ENCODE measurements at regions not wholly inside any gene's neighbourhood (a gene's known extent, or its start where the extent isn't known, plus 50 kb on each side); places are given as distances from the start of the nearest gene placed in this dataset.
"Not testable (repeated sequence)": the region's sequence is repeated elsewhere in the genome, so short reads cannot be mapped to it uniquely, and the experiment has no call there.

DNA sequence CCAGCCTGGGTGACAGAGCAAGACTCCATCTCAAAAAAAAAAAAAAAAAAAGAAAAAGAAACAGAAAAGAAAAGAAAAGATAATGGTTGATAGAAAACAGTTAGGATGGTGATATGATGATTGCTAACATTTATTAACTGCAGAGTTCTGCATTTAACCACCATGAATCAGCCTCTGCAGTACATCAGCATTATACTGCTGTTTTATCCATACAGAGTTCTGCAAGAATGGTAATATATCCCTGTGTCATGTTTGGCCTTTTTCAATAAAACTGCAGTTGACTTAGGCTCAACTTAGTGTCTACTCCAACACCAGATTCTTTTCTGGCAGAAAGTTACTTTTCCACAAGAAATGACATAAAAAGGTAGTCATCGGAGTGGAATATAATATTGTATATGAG is 62.6 kb downstream of the DUSP6 start:
- no peak for DNase-seq

DNA sequence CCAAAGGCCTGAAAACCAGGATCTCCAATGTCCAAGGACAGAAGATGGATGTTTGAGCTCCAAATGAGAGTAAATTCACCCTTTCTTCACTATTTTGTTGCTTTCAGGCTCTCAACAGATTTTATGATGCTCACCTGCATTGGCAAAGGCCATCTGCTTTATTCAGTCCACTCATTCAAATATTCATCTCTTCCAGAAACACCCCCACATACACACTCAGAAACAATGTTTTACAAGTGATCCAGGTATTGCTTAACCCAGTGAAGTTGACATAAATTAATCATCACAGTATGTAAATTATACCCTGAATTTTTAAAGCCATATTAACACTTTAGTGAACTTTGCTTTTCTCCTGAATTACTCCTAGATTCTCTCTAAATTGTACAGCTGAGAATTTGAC is 63.3 kb downstream of the DUSP6 start:
- DNase-seq: no peak

DNA sequence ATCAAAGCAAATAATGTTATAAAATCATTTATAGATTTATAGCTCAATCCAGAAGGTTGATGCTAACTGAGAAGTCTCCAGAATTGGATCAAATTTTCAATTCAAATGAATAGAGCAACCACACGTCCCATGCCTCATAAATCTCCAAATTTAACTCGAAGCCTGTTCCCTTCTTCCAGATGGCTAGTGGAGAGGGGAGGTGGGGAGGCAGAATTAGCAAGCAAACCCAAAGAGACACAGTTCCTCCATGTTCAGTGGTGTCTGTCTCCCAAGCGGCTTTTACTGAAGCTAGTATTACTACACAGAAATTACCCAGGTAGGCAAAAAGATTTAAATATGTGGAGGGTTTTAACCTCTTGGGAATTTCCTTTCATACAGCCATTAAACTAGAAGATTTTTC is 65.8 kb downstream of the DUSP6 start:
- no peak for DNase-seq

DNA sequence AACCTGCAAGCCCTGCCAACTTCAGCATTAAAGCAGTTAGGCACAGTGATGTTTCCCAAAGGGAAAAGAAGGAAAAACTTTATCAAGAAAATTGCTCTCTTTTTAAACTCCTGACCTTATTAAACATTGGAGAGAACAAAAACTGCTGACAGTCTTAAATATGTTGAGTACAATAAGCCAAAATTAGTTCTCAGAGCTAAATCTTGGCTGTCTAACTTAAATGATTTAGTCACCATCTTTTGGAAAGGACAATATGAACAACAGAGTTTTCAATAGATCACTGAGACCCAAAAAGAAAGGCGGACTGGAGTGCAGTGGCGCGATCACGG is 70.8 kb downstream of the DUSP6 start:
- no peak for DNase-seq

DNA sequence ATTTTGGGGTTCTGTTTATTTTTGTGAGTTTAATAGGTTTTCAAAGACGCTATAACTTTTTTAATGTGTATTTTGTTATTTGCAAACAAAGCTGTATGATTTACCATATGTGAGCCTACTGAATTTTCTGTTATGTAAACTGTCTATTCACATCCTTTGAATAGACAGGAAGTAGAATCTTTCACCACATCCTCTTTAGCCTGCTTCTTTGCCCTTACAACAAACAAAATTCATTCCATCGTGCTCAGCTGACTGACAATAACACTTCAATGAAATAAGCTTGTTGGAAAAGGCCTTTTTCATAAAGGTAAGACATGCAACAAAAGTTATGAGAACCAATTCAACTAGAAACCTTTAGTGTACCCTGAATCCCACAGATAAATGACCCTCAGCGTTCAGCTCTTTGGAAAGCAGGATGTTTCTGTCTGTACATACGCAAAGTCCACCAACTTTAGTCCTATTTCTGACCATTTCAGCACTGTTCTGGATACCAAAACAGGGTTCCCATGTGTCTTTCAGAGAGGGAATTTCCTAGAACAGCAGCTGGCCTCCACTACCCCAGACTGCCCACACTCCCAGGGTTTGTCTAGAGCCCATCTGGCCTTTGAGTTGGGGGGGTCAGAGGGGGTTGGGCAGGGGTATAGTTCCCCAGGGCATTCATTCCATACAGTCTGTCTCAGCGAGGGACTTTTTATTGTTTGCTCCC is 71.3 kb downstream of the DUSP6 start:
- no peak for DNase-seq

DNA sequence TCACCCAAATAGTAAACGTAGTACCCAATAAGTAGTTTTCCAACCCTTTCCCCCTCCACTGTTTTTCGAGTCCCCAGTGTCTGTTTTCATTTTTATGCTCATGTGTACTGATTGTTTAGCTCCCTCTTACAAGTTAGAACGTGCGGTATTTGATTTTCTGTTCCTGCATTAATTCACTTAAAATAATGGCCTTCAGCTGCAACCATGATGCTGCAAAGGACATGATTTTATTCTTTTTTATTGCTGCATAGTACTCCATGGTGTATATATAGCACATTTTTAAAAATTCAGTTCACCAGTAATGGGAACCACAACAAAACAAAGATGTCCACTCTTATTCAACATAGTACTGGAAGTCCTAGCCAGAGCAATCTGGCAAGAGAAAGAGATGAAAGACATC is 72.8 kb downstream of the DUSP6 start:
- no peak for DNase-seq

DNA sequence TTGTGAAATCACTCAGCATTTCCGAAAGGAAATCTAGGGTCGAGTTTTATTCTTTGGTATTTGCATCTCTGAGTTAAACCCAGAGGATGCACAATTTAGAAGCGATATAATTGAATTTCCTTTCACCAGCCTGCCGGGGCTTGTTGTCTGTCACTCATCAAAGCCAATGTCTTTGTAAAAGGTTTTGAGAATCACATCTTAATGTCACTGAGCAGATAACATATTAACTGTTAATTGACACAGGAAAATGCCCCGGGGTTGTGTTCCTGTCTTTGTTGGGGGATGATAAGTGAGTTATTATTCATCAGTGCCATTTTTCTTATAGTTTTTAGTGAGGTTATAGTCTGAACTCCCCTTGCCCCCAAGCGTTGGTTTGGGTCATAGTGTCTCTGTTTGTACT is 73.4 kb downstream of the DUSP6 start:
- no peak for DNase-seq

DNA sequence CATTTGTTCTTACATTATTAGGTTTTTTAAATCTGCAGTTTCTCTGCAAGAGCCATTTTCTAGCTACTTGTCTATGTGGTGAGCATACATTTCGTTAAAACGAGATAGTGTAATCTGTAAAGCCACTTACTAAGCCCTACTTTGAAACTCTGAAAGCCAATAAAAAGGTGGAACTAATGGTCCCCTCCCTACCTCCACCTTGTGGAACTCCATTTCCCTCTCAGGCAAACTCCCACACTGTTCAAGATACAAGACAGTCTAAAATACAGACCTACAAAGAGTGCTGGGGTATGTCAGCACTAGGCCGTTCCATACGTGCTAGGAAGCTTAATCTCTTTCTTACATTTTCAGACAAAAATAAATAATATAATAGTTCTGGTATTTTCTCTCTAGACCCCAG is 74.1 kb downstream of the DUSP6 start:
- no peak for DNase-seq

DNA sequence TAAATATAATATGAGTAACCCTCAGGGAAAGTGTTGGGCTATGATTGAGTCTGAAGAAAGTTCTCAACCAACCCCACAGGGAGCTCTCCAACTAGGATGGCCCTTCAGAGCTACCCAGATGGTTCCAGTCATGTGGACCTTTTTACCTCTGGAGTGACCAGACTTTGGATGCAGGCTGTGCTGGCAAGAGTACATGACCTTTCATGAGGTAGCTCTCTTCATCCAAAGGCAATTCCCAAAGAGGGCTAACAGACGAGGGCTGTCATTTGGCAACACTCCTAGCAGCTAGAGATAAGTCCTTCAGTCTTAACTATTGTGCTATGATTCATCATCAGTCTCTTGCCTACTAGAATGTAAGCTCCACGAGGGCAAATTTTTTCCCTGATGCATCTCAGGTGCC is 75.4 kb downstream of the DUSP6 start:
- DNase-seq: no peak

DNA sequence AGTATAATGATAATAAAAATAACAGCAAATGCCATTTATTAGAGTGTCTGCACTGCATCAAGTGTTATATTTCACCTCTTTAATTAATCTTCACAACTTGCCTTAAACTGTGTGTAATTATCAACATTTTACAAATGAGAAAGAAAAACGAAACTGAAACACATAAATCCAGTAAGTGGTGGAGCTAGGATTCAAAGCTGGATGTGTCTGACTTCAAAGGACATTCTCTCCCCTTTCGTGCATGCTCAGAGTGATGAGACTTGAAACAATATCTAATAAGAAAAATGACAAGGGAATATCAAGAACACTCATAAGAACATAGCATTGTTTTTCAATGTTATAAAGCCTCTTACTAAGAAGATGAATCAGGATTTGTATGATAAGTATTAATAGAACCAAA is 78.8 kb downstream of the DUSP6 start:
- DNase-seq: no peak

DNA sequence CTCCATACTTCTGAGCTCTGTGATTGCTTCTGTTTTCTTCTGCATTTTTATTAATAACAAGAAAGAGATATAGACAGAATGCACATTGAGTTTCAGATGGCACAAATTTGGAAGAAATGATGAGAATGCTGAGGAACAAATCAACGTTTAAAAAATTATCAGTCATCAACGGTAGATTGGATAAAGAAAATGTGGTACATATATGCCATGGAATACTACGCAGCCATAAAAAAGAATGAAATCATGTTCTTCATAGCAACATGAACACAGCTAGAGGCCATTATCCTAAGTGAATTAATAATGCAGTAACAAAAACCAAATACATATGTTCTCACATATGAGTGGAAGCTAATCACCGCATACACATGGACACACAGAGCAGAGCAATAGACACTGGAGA is 81.8 kb downstream of the DUSP6 start:
- no peak for DNase-seq

DNA sequence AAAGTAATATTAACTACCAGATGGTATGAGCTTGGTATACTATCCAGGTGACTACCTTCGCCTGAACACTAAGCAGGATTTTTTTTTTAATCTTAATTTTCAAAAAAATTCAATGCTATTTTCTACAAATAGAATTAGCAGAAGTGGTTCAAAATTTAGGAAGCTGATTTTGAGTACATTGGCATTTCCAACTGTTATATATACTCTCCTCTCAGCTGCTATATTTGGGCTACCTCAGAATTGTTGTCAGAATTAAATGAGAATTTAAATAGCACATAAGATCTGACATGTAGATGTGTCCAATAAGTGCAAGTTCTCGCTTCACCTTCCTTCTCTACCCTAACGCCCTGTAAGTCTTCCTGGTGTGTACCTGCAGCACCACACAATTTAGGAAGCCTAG is 83.1 kb downstream of the DUSP6 start:
- no peak for DNase-seq

DNA sequence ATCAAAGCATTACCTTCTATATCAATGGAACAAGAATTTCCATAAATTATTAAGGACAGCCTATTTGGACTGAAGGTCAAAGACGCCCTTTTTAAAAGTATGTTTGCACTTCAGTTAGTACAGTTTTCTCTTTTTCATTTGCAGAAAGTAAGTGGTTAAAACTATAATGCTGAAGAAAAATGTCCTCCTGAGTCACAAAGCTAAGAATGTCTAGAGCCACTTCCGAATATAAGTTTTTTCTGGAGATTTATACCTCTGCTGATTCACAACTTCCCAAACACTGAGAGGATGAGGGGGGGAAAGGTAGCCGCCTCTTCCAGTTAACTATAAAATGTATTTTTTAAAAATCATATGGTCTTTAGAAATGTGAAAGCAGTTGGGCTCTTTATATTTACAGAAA is 84.9 kb downstream of the DUSP6 start:
- no peak for DNase-seq

DNA sequence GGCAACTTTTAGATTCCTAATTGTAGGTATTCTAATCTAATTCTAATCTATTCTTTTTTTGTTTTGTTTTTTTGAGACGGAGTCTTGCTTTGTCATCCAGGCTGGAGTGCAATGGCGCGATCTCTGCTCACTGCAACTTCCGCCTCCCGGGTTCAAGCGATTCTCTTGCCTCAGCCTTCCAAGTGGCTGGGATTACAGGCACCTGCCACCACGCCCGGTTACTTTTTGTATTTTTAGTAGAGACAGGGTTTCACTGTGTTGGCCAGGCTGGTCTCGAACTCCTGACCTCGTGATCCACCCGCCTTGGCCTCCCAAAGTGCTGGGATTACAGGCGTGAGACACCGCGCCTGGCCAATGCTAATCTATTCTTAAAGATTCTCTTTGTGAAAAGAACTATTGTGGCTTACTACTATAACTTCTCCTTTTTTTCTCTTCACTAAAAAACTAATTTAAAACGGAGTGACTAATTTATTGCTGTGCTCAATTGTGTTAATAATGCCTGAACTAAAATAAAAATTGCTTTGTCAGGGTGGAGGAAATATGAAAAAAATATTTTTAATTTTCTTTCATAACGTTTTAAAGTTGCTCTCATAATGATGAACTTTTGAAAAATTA is 85.6 kb downstream of the DUSP6 start:
- not testable (repeated sequence) for DNase-seq

DNA sequence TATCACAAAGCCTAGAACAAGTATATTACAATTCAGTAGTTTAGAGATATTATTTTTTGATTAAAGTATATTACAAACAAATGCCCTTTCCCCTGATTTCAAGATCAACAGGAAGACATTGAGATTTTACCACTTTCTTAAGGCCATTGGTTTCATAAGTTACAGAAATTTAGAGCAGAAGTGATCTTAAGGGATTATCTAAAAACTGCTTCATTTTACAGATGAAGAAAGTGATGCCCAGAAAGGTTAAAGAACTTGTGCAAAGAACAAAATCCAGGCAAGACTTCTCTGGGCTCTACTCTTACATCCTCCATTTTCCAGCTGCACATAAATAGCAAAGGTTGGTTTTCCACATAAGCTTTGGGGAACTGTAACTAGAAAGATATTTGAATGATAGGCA is 87.5 kb downstream of the DUSP6 start:
- no peak for DNase-seq

DNA sequence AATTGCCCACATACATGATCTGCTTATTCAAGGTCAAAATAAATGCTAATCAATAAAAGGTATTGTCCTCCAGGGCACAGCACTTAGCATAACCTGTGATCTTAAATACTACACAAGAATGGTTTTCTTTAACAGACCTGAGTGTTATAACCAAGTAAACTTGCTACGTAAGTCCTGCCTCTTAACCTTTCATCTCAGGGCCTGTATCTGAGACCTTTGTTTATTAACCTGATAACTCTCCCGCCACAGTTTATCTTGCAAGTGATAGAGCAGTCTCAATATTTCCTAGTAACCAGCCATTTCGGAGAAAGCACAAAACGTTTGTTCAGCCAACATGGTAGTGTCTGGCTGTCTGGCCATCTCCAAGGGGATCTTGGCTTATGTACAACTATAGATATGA is 88.4 kb downstream of the DUSP6 start:
- no peak for DNase-seq

DNA sequence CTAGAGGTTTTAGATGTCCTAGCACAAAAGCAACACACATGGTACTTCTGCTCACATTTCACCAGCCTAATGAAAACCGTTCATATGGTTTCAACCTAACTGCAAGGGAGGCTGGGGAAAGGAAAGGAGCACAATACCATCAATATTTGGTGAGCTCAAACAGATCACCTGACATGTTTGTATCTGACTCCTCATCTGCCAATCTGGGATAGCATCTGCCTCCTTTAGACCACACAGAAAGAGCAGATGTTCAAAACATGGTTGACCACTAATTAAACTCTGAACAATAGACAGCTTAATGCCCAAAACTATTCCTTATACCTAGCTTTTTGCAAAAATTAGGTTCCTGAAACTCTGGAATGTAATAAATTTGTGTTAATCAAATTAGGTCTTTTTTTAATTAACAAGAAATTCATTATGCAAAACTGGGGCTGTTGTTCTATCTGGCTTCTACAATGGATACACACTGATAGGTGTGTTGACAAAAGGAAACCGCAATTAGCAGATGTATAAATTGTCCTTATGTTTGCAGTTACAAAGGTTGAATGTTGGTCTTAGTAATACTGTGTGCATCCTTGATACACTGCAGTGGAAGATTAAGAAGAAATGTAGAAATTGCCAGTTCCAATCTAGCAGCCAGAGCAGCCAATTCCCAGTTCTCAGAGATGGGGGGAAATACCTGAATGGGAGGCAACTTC is 89.3 kb downstream of the DUSP6 start:
- no peak for DNase-seq

DNA sequence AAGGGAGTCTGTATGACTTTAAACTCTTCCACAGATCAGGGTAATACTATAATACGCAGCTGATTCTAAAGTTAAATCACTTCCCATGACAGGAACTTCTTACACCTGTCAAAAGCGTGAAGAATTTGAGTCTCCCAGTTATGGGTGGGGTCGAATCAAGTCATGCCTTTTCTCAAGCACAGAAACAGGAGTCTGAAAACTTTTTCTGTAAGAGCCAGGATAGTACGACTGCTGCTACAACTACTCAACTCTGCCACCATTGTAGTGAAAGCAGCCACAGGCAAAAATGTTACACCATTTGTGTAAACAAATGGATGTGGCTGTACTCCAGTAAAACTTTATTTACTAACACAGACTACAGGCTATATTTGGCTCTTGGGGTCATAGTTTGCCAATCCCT is 90.3 kb downstream of the DUSP6 start:
- DNase-seq: no peak

DNA sequence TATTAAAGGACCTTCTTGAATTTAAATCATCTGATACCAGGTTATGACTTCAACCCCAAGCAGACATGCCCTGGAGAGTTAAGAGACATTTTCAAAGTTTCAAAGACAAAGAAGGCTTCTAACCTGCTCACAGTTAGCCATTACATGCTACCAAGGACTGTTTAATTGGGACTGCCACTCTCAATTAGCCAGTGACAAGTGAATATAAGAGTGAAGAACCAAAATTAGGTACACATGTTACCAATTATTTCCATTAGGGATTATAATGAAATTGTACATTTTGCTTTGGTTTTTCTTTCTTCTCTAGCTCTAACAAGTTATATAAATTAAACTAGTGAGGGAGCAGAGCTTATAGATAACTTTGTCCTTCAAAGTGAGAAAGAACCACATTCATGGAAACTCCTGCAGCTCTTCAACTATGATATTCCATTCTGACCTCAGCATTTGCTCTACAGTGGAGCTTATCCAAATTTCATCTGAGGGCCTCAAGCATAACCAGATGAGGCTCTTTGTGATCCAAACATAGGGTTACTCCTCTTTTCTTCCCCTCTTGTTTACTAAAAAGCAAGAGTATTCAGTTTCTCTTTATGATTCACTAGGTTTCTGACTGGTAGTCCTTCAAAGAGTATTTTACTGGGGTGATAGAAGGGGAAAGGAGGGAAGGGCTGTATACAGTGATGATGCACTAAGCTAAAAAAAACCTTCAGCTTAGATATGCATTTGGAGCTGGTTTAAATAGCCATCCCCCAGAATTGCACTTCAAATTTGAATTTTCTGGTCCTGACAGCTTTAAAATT is 91.3 kb downstream of the DUSP6 start:
- DNase-seq: no peak

DNA sequence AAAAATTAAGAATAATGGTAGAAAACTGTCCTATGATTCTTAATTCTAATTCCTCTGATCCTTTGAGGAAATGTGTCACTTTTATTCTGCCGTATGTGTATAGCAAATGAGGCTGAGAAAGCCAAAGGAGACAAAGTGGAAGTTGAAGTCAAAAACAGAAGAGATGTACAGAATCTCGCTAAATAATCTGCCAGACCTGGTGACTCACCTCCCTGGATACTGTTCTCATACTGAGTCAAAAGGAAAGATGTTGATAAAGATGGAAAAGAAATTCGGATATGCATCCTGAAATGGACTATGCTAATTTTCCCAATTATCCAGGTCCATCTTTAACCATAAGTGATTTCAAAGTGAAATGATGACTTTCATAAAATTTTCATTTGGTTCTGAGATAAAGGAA is 92.5 kb downstream of the DUSP6 start:
- DNase-seq: no peak

DNA sequence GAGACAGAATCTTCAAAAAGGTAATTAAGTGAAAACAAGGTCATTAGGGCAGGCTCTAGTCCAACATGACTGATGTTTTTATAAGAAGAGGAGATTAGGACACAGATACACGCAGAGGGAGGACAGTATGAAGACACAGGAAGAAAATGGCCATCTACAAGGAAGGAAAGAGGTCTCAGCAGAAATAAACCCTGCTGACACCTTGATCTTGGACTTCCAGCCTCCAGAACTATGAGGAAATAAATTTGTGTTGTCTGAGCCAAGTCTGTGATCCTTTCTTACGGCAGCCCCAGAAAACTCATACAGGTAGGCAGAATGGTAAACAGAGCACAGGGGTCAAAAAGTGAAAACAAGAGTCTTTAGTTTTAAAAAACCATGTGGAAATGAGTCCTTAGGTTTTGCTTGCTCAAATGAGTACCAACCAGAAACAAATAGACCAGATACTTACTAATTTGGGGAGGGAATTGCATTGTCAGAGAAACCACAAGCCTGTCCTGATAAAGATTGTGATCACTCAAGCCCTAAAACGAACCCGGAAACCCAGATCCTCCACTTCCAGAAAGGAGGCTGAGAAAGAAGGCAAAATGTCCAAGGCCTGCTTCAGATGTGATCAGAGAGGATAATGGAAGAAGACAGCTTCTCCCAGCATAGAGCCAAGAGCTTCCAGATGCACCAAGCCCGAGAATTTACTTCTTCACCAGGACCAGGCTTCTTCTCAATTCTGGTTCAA is 93.9 kb downstream of the DUSP6 start:
- DNase-seq: no peak

DNA sequence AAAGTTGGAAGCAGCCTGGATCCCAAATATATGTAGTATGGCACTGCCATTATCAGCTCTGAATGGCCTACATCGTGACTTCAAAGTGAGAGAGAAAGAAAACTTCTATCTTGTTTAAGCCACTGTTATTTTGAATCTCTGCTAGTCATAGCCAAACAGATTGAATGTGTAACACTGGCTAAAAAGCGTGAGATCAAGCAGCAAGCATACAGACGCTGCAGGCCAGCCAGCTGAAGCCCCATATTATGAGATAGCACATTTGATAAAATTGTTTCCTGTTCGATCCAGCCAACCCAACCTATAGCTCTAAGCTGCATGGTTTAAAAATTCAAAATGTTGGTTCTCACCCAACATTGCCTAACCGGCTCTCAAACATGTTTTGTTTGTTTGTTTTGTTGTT is 95.0 kb downstream of the DUSP6 start:
- no peak for DNase-seq

DNA sequence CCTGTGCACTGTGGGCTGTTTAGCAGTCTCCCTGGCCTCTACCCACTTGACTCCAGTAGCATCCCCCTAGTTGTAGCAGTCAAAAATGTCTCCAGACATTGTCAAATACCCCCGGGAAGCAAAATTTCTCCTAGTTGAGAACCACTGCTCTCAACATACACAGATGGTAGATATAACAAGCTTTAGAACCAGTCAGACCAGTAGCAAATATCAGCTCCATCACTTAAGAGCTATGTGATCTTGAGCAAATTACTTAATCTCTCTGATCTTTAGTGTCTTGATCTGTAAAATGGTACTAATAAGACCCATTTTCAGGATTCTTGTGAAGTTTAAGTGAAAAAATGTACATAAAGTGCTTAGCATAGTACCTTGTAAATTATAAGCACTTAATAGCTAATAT is 96.2 kb downstream of the DUSP6 start:
- DNase-seq: no peak
